ENCODE measurements at regions not wholly inside any gene's neighbourhood (a gene's known extent, or its start where the extent isn't known, plus 50 kb on each side); places are given as distances from the start of the nearest gene placed in this dataset.

DNA sequence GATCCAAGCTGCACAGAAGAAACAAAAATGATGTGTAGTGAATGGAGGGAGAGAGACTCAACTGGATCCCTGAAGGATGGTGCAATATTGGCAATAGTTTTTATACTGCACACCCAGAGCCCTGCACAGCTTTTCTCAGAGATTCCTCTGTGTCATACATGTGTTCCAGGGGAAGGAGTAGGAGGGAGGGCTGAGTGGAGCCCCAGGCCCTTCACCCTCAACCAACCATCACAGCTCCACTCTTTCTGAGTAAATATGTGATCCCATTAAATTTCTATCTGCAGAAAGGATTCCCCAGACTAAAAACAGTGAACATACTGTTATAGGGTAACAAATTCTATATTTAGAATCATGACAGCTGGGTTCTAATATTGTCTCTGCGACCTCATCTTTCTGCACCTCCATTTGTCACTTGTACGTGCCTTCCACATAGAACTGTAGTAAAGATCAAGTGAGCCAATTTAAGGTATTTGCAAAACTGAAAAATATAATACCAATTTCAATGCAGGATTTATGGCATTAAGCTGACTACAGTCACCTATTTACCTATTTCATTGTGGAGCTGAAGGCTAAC lies 421.4 kb upstream of the NRSN1 start:
- Histone ChIP-seq H3K9me3 (ENCODE audit: control insufficient read depth, low read depth, low read length) (no peaks in the 10 kb centered on the region), H3K9ac (ENCODE audit: low read length) (no peak overlapping the region), H3K4me3 (ENCODE audit: low read length) (no peak overlapping the region), H3K27me3 (ENCODE audit: control insufficient read depth, insufficient read depth, low read length) (no peaks in the 10 kb centered on the region), H3K27ac (ENCODE audit: low read length) (no peak overlapping the region), H3K36me3 (ENCODE audit: control insufficient read depth, low read depth, low read length) (no peaks in the 10 kb centered on the region), H3K4me1 (ENCODE audit: control insufficient read depth, low read depth, low read length) (no peaks in the 10 kb centered on the region)

DNA sequence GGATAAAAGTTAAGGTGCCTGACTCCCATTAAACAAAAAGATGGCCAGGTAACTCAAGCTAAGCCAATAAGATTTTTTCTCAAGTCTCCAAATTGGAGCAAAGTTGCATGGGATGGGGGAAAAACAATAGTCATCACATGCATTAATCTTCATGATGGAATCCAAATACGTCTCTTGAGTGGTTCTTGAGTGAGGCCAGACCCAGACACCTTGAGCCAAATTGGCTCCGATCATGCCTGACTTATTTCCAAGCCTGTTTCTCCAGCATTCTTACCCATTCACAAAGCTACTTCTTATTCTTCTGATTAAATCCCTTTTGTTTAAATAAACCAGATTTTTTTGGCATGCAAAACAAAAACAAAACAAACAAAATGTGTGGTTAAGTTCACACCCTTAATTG lies 420.3 kb upstream of the NRSN1 start:
- H3K27ac ChIP-seq (ENCODE audit: low read length): no peak overlapping the region
- no peaks in the 10 kb centered on the region for H3K36me3 ChIP-seq (ENCODE audit: control insufficient read depth, low read depth, low read length)
- H3K9me3 ChIP-seq (ENCODE audit: control insufficient read depth, low read depth, low read length): no peaks in the 10 kb centered on the region
- no peak overlapping the region for H3K4me3 ChIP-seq (ENCODE audit: low read length)
- H3K9ac ChIP-seq (ENCODE audit: low read length): no peak overlapping the region
- H3K4me1 ChIP-seq (ENCODE audit: control insufficient read depth, low read depth, low read length): no peaks in the 10 kb centered on the region
- no peaks in the 10 kb centered on the region for H3K27me3 ChIP-seq (ENCODE audit: control insufficient read depth, insufficient read depth, low read length)

DNA sequence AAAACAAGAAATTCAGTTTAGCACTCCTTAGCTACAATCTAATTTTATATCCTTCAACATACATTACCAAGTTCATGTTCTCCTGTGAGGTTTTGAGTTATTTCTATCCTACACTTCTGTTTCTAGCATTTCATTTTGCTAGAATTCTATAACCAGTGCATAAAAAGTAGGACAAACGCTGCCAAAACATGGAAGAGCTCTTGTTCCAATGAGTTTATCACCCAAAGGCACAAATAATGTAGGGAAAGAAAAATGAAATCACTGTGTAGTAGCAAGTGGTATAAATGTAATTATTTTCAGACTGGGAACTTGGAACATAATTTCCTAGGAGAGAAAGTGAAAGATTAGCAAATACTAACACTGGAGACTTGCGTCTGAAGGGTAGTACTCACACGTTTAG lies 413.3 kb upstream of the NRSN1 start:
- no peak overlapping the region for H3K4me3 ChIP-seq (ENCODE audit: low read length)
- no peaks in the 10 kb centered on the region for H3K4me1 ChIP-seq (ENCODE audit: control insufficient read depth, low read depth, low read length)
- H3K36me3 ChIP-seq (ENCODE audit: control insufficient read depth, low read depth, low read length): no peaks in the 10 kb centered on the region
- H3K27me3 ChIP-seq (ENCODE audit: control insufficient read depth, insufficient read depth, low read length): no peaks in the 10 kb centered on the region
- H3K9ac ChIP-seq (ENCODE audit: low read length): no peak overlapping the region
- no peak overlapping the region for H3K27ac ChIP-seq (ENCODE audit: low read length)
- no peaks in the 10 kb centered on the region for H3K9me3 ChIP-seq (ENCODE audit: control insufficient read depth, low read depth, low read length)

DNA sequence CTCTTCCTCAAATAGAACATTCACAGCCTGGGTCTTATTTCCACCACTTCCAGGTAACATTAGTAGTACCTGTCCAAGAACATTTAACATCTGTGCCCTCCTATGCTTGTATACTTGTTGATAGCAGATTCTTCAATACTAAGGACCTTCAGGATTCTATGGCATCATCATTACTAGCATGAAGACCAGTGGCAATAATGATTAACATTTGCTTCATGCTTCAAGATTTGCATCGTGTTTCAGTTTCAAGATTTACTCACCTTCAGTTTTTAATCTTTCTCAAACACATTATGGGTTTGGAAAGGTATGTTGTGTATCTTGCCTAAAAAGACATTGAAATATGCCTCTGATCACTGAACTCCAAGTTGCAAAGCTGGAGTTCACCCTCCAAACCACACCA lies 412.8 kb upstream of the NRSN1 start:
- Histone ChIP-seq H3K27me3 (ENCODE audit: control insufficient read depth, insufficient read depth, low read length) (no peaks in the 10 kb centered on the region), H3K9ac (ENCODE audit: low read length) (no peak overlapping the region), H3K9me3 (ENCODE audit: control insufficient read depth, low read depth, low read length) (no peaks in the 10 kb centered on the region), H3K4me1 (ENCODE audit: control insufficient read depth, low read depth, low read length) (no peaks in the 10 kb centered on the region), H3K27ac (ENCODE audit: low read length) (no peak overlapping the region), H3K36me3 (ENCODE audit: control insufficient read depth, low read depth, low read length) (no peaks in the 10 kb centered on the region), H3K4me3 (ENCODE audit: low read length) (no peak overlapping the region)

DNA sequence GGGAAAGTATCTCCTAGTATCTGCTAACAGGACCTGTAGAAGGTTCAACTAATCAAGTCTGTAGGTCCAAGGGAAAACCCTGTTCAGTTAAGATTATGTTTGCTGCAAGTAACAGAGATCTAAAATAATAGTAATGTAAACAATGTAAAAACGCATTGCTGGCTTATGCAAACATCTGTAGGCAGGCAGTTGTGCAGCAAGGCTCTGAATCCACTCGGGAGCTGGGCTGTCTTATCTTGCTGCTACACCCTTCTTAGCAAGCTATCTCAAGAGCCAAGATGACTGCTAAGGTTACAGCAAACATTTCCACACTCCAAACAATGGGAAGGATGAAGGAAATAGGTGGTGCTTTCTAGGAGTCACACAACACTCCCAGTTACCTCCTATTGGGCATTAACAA lies 397.3 kb upstream of the NRSN1 start:
- Histone ChIP-seq H3K27me3 (ENCODE audit: control insufficient read depth, insufficient read depth, low read length) (no peaks in the 10 kb centered on the region), H3K9me3 (ENCODE audit: control insufficient read depth, low read depth, low read length) (no peaks in the 10 kb centered on the region), H3K9ac (ENCODE audit: low read length) (no peak overlapping the region), H3K36me3 (ENCODE audit: control insufficient read depth, low read depth, low read length) (no peaks in the 10 kb centered on the region), H3K27ac (ENCODE audit: low read length) (no peak overlapping the region), H3K4me3 (ENCODE audit: low read length) (no peak overlapping the region), H3K4me1 (ENCODE audit: control insufficient read depth, low read depth, low read length) (no peaks in the 10 kb centered on the region)

DNA sequence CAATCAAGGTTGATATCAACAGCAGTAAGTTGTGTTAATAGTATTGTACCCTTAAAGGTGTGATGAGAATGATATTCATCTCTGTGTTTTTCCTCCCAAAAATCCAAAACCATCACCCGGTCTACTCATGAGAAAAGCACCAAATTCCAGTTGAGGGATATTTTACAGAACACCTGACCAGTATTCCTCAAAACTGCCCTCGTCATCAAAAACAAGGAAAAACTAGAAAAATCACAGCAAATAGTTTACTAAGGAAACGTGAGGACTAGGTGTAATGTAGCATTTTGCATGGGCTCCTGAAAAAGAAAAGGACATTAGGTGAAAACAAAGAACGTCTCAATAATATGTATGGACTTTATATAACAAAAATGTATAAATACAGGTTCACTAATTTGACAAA lies 394.4 kb upstream of the NRSN1 start:
- Histone ChIP-seq H3K36me3 (ENCODE audit: control insufficient read depth, low read depth, low read length) (no peaks in the 10 kb centered on the region), H3K4me3 (ENCODE audit: low read length) (no peak overlapping the region), H3K27me3 (ENCODE audit: control insufficient read depth, insufficient read depth, low read length) (no peaks in the 10 kb centered on the region), H3K4me1 (ENCODE audit: control insufficient read depth, low read depth, low read length) (no peaks in the 10 kb centered on the region), H3K9me3 (ENCODE audit: control insufficient read depth, low read depth, low read length) (no peaks in the 10 kb centered on the region), H3K9ac (ENCODE audit: low read length) (no peak overlapping the region), H3K27ac (ENCODE audit: low read length) (no peak overlapping the region)

DNA sequence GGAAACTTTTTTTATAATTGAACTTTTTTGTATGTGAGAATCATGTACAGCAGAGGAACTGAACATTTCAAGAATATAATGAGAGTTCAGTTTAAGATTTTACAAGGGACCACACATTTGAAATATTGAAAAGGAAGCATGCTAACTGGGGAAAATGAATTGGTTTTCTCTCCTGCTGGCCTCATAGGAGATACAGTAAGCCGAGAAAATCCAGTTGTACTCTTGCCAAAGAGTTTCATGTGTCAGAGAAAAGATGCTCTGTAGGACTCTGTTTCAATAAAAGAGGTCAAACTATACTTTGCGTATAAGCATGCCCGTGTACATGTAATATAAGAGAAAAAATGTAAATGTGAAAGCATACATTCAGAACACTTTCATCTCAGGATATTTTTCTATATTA lies 393.5 kb upstream of the NRSN1 start:
- Histone ChIP-seq H3K27ac (ENCODE audit: low read length) (no peak overlapping the region), H3K4me3 (ENCODE audit: low read length) (no peak overlapping the region), H3K4me1 (ENCODE audit: control insufficient read depth, low read depth, low read length) (no peaks in the 10 kb centered on the region), H3K9ac (ENCODE audit: low read length) (no peak overlapping the region), H3K9me3 (ENCODE audit: control insufficient read depth, low read depth, low read length) (no peaks in the 10 kb centered on the region), H3K27me3 (ENCODE audit: control insufficient read depth, insufficient read depth, low read length) (no peaks in the 10 kb centered on the region), H3K36me3 (ENCODE audit: control insufficient read depth, low read depth, low read length) (no peaks in the 10 kb centered on the region)

DNA sequence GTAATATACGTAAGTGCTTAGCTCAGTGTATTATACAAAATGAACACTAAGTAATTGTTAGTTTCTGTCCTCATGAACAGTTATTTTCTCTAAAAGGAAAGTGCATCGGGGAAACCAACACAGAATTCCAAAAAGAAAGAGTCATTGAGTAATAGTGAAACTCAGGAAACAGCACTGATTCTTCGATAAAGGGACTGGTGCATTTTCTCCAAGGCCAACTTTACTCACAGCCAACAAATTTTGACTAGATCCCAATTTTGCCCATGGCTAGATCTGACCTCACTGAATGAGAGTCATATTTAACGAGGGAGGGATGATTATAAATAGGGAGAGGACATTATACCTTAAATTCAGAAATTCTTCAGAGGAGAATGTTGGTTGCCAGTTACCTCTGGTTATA lies 390.9 kb upstream of the NRSN1 start:
- Histone ChIP-seq H3K9ac (ENCODE audit: low read length) (no peak overlapping the region), H3K36me3 (ENCODE audit: control insufficient read depth, low read depth, low read length) (no peaks in the 10 kb centered on the region), H3K9me3 (ENCODE audit: control insufficient read depth, low read depth, low read length) (no peaks in the 10 kb centered on the region), H3K4me1 (ENCODE audit: control insufficient read depth, low read depth, low read length) (no peaks in the 10 kb centered on the region), H3K4me3 (ENCODE audit: low read length) (no peak overlapping the region), H3K27ac (ENCODE audit: low read length) (no peak overlapping the region), H3K27me3 (ENCODE audit: control insufficient read depth, insufficient read depth, low read length) (no peaks in the 10 kb centered on the region)

DNA sequence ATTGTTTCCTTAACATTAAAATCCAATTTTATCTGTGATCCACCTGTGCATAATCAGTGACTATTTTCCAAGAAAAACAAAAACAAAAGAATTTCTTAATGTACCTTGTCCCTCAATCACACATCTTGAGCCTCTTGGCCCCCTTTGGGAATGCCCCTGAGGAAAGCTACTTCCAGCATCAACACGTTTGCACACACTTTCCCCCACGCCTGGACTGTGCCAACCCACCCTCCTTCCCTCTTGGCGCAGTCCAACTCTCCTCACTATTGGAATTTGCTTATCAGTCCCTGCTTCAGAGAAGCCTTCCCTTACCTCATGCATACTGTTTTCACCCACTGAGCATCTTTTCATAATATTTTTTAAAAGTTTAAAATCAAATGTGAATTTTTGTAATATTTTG lies 389.4 kb upstream of the NRSN1 start:
- no peak overlapping the region for H3K4me3 ChIP-seq (ENCODE audit: low read length)
- no peak overlapping the region for H3K27ac ChIP-seq (ENCODE audit: low read length)
- no peaks in the 10 kb centered on the region for H3K36me3 ChIP-seq (ENCODE audit: control insufficient read depth, low read depth, low read length)
- H3K27me3 ChIP-seq (ENCODE audit: control insufficient read depth, insufficient read depth, low read length): no peaks in the 10 kb centered on the region
- no peak overlapping the region for H3K9ac ChIP-seq (ENCODE audit: low read length)
- H3K4me1 ChIP-seq (ENCODE audit: control insufficient read depth, low read depth, low read length): no peaks in the 10 kb centered on the region
- no peaks in the 10 kb centered on the region for H3K9me3 ChIP-seq (ENCODE audit: control insufficient read depth, low read depth, low read length)

DNA sequence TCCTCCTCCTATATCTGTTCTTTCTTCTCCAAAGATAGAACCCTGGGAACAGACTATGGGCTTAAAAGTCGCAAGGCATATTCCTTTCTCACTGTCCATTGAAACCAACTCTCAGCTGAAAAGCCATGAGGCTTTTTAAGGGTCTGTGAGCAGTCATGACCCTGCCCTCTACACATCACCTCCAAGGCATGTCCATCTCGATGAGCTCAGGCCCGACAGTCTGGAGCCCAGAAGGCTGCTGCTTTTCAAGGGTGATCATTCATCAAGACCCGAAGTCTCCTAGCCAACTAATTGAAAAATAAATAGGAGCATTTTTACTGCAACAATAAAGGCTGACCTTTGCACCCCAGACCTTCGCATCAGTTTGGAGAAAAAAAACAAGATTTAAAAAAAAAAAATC lies 378.8 kb upstream of the NRSN1 start:
- Histone ChIP-seq H3K27me3 (ENCODE audit: control insufficient read depth, insufficient read depth, low read length) (no peaks in the 10 kb centered on the region), H3K4me3 (ENCODE audit: low read length) (no peak overlapping the region), H3K9me3 (ENCODE audit: control insufficient read depth, low read depth, low read length) (no peaks in the 10 kb centered on the region), H3K27ac (ENCODE audit: low read length) (no peak overlapping the region), H3K36me3 (ENCODE audit: control insufficient read depth, low read depth, low read length) (no peaks in the 10 kb centered on the region), H3K9ac (ENCODE audit: low read length) (no peak overlapping the region), H3K4me1 (ENCODE audit: control insufficient read depth, low read depth, low read length) (no peaks in the 10 kb centered on the region)

DNA sequence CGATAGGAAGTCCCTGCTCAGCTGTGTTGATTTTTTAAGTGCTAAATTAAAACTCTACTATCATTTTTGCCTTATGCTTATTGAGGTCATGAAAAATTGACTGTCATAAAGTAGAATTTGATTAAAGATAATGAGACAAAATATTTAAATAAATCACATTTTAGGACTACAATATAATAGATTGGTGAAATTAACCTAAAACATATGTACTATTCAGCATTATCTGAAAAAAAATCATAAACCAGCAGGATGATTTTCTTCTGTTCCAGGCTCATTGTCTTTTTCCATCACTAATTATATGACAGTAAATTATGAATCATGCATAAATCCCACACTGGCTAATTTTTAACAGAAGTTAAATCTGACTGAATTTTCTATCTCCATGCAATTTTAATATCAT lies 373.6 kb upstream of the NRSN1 start:
- Histone ChIP-seq H3K9me3 (ENCODE audit: control insufficient read depth, low read depth, low read length) (no peaks in the 10 kb centered on the region), H3K4me3 (ENCODE audit: low read length) (no peak overlapping the region), H3K27ac (ENCODE audit: low read length) (no peak overlapping the region), H3K27me3 (ENCODE audit: control insufficient read depth, insufficient read depth, low read length) (no peaks in the 10 kb centered on the region), H3K36me3 (ENCODE audit: control insufficient read depth, low read depth, low read length) (no peaks in the 10 kb centered on the region), H3K4me1 (ENCODE audit: control insufficient read depth, low read depth, low read length) (no peaks in the 10 kb centered on the region), H3K9ac (ENCODE audit: low read length) (no peak overlapping the region)

DNA sequence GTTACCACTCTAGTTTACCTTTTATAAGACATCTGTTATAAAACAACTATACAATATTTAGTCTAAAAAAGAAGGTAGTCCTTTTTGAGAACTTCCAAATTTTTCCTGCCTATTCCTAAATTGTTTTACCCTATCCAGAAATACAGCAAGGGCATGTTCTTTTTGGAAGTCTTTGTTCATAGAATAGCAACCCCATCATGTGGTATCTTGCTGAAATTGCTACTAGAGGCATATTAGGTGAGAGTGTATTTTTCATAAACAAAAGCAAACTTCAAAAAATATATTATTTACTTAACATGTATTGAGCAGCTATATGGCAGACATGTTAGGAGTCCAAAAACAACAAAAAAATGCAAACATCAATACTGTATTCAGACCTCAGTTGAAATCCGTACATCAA lies 371.8 kb upstream of the NRSN1 start:
- Histone ChIP-seq H3K9me3 (ENCODE audit: control insufficient read depth, low read depth, low read length) (no peaks in the 10 kb centered on the region), H3K27ac (ENCODE audit: low read length) (no peak overlapping the region), H3K36me3 (ENCODE audit: control insufficient read depth, low read depth, low read length) (no peaks in the 10 kb centered on the region), H3K27me3 (ENCODE audit: control insufficient read depth, insufficient read depth, low read length) (no peaks in the 10 kb centered on the region), H3K9ac (ENCODE audit: low read length) (no peak overlapping the region), H3K4me1 (ENCODE audit: control insufficient read depth, low read depth, low read length) (no peaks in the 10 kb centered on the region), H3K4me3 (ENCODE audit: low read length) (no peak overlapping the region)
